ENCODE measurements at regions not wholly inside any gene's neighbourhood (a gene's known extent, or its start where the extent isn't known, plus 50 kb on each side); places are given as distances from the start of the nearest gene placed in this dataset.
"Not testable (repeated sequence)": the region's sequence is repeated elsewhere in the genome, so short reads cannot be mapped to it uniquely, and the experiment has no call there.

- H3K27ac ChIP-seq (ENCODE audit: low read depth, low read length, severe bottlenecking); H3K36me3 ChIP-seq (ENCODE audit: control insufficient read depth, insufficient read depth, low read length); H3K4me1 ChIP-seq (ENCODE audit: control insufficient read depth, insufficient read depth, low read length, poor library complexity, severe bottlenecking); H3K9me3 ChIP-seq (ENCODE audit: control insufficient read depth, low read length); H3K4me3 ChIP-seq (ENCODE audit: extremely low read depth, insufficient read depth, low read length, poor library complexity, severe bottlenecking): not testable (repeated sequence)
- WGBS, 2 experiments (ENCODE audit: insufficient coverage in 2 of 2), result 92 to 94% methylated on average over 16 to 26 of the region's 33 CpGs
Measured at GRCh38 chr10:33049963-33050920, 92.2 kb upstream of the ITGB1 start.

DNA sequence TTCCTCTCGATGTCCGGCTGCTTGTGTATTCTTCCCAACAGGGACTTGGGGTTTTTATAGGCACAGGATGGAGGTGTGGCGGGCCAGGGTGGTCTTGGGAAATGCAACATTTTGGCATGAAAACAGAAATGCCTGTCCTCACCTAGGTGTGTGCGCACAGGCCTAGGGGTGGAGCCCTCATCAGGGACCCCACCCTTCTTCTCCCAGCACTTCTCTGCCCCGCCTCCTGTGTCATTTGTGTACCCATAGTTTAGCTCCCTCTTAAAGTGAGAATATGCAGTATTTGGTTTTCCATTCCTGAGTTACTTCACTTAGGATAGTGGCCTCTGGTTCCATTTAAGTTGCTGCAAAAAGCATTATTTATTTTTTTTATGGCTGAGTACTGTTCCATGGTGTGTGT, 90.2 kb upstream of the ITGB1 start:
- no peaks in the 10 kb centered on the region for H3K36me3 ChIP-seq (ENCODE audit: control insufficient read depth, insufficient read depth, low read length)
- no peaks in the 10 kb centered on the region for H3K9me3 ChIP-seq (ENCODE audit: control insufficient read depth, low read length)
- H3K27ac ChIP-seq (ENCODE audit: low read depth, low read length, severe bottlenecking), result no peak overlapping the region
- no peak overlapping the region for H3K4me3 ChIP-seq (ENCODE audit: extremely low read depth, insufficient read depth, low read length, poor library complexity, severe bottlenecking)
- 94 to 100% methylated on average over 1 to 4 of the region's 5 CpGs for WGBS, 2 experiments (ENCODE audit: insufficient coverage in 2 of 2)
- no peaks in the 10 kb centered on the region for H3K4me1 ChIP-seq (ENCODE audit: control insufficient read depth, insufficient read depth, low read length, poor library complexity, severe bottlenecking)

- no peak overlapping the region for H3K27ac ChIP-seq (ENCODE audit: low read depth, low read length, severe bottlenecking)
- no peaks in the 10 kb centered on the region for H3K4me1 ChIP-seq (ENCODE audit: control insufficient read depth, insufficient read depth, low read length, poor library complexity, severe bottlenecking)
- H3K36me3 ChIP-seq (ENCODE audit: control insufficient read depth, insufficient read depth, low read length), result no peaks in the 10 kb centered on the region
- H3K4me3 ChIP-seq (ENCODE audit: extremely low read depth, insufficient read depth, low read length, poor library complexity, severe bottlenecking), result no peak overlapping the region
- no peaks in the 10 kb centered on the region for H3K9me3 ChIP-seq (ENCODE audit: control insufficient read depth, low read length)
- WGBS, 2 experiments (ENCODE audit: insufficient coverage in 2 of 2), result no CpG with 5 or more reads among the region's 1 CpG
Measured at GRCh38 chr10:33047655-33048054, 89.6 kb upstream of the ITGB1 start.

DNA sequence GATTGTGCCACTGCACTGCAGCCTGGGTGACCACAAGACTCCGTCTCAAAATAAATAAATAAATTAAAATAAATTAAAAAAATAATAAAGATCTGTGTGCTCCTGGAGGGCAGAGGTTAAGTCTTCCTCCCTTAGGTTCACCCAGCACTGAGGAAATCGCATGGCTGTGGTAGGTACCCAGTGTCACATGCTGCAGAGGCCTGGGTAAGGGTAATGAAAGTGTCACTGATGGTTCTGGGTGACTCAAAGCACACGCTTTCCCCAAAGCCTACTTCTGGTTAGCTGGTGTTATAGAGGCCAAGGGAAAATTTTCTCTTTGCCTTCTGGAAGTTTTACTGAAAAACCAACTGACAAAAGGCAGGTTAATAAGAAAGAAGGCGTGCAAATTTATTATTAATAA, 88.8 kb upstream of the ITGB1 start:
- no peak overlapping the region for H3K27ac ChIP-seq (ENCODE audit: low read depth, low read length, severe bottlenecking)
- no peaks in the 10 kb centered on the region for H3K9me3 ChIP-seq (ENCODE audit: control insufficient read depth, low read length)
- no peaks in the 10 kb centered on the region for H3K36me3 ChIP-seq (ENCODE audit: control insufficient read depth, insufficient read depth, low read length)
- no peak overlapping the region for H3K4me3 ChIP-seq (ENCODE audit: extremely low read depth, insufficient read depth, low read length, poor library complexity, severe bottlenecking)
- WGBS, 2 experiments (ENCODE audit: insufficient coverage in 2 of 2), result 100% methylated on average over 1 of the region's 4 CpGs; no CpG with 5 or more reads in 1 of the 2 experiments
- H3K4me1 ChIP-seq (ENCODE audit: control insufficient read depth, insufficient read depth, low read length, poor library complexity, severe bottlenecking), result no peaks in the 10 kb centered on the region

- Histone ChIP-seq H3K27ac (ENCODE audit: low read depth, low read length, severe bottlenecking) (no peak overlapping the region), H3K4me3 (ENCODE audit: extremely low read depth, insufficient read depth, low read length, poor library complexity, severe bottlenecking) (no peak overlapping the region)
- WGBS, 2 experiments (ENCODE audit: insufficient coverage in 2 of 2), result 91 to 100% methylated on average over 1 of the region's 2 CpGs
Measured at GRCh38 chr10:33045421-33045820, 87.4 kb upstream of the ITGB1 start.

GRCh38 chr10:33042565-33042964, 84.5 kb upstream of the ITGB1 start:
- Histone ChIP-seq H3K4me3 (ENCODE audit: extremely low read depth, insufficient read depth, low read length, poor library complexity, severe bottlenecking) (no peak overlapping the region), H3K4me1 (ENCODE audit: control insufficient read depth, insufficient read depth, low read length, poor library complexity, severe bottlenecking) (no peaks in the 10 kb centered on the region), H3K36me3 (ENCODE audit: control insufficient read depth, insufficient read depth, low read length) (no peaks in the 10 kb centered on the region), H3K27ac (ENCODE audit: low read depth, low read length, severe bottlenecking) (no peak overlapping the region), H3K9me3 (ENCODE audit: control insufficient read depth, low read length) (peaks cover 2% of the 10 kb centered on the region)
- WGBS, 2 experiments (ENCODE audit: insufficient coverage in 2 of 2), result 95 to 100% methylated on average over 1 to 2 of the region's 2 CpGs

More at GRCh38 chr10:33045421-33045820, 87.4 kb upstream of the ITGB1 start:
- Histone ChIP-seq H3K36me3 (ENCODE audit: control insufficient read depth, insufficient read depth, low read length) (no peaks in the 10 kb centered on the region), H3K9me3 (ENCODE audit: control insufficient read depth, low read length) (no peaks in the 10 kb centered on the region), H3K4me1 (ENCODE audit: control insufficient read depth, insufficient read depth, low read length, poor library complexity, severe bottlenecking) (no peaks in the 10 kb centered on the region)

- no peaks in the 10 kb centered on the region for H3K36me3 ChIP-seq (ENCODE audit: control insufficient read depth, insufficient read depth, low read length)
- no peak overlapping the region for H3K27ac ChIP-seq (ENCODE audit: low read depth, low read length, severe bottlenecking)
- H3K4me3 ChIP-seq (ENCODE audit: extremely low read depth, insufficient read depth, low read length, poor library complexity, severe bottlenecking), result no peak overlapping the region
- WGBS, 2 experiments (ENCODE audit: insufficient coverage in 2 of 2), result 13 to 20% methylated on average over 1 of the region's 3 CpGs
- H3K4me1 ChIP-seq (ENCODE audit: control insufficient read depth, insufficient read depth, low read length, poor library complexity, severe bottlenecking), result no peaks in the 10 kb centered on the region
- peaks cover 7% of the 10 kb centered on the region for H3K9me3 ChIP-seq (ENCODE audit: control insufficient read depth, low read length)
Measured at GRCh38 chr10:33041783-33042437, 83.9 kb upstream of the ITGB1 start.

- Histone ChIP-seq H3K4me1 (ENCODE audit: control insufficient read depth, insufficient read depth, low read length, poor library complexity, severe bottlenecking) (no peaks in the 10 kb centered on the region), H3K27ac (ENCODE audit: low read depth, low read length, severe bottlenecking) (no peak overlapping the region)
- no CpG with 5 or more reads among the region's 1 CpG for WGBS, 2 experiments (ENCODE audit: insufficient coverage in 2 of 2)
Measured at GRCh38 chr10:33040436-33040835, 82.4 kb upstream of the ITGB1 start.

DNA sequence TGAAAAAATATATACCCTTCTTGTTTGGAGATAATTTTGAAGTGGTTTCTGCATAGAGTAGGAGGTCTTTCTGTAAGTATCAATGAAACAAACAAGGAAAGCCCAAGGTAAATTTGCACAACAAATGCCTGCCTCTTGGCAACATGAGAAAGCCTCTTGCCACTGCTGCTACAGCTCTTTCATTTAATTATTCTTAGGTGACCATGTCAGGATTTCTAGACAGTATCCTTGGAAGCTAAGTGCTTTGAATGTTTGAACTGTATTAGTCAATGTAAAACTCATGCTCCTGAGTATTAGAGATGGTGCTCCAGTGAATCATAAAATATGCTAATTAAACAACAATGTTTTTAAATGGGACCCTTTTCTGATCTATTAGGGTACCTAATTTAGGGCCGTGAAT, 81.2 kb upstream of the ITGB1 start:
- no peak overlapping the region for H3K4me3 ChIP-seq (ENCODE audit: extremely low read depth, insufficient read depth, low read length, poor library complexity, severe bottlenecking)
- WGBS, 2 experiments (ENCODE audit: insufficient coverage in 2 of 2), result 80% methylated on average over 1 of the region's 1 CpG; no CpG with 5 or more reads in 1 of the 2 experiments
- H3K4me1 ChIP-seq (ENCODE audit: control insufficient read depth, insufficient read depth, low read length, poor library complexity, severe bottlenecking), result no peaks in the 10 kb centered on the region

More at GRCh38 chr10:33040436-33040835, 82.4 kb upstream of the ITGB1 start:
- H3K36me3 ChIP-seq (ENCODE audit: control insufficient read depth, insufficient read depth, low read length), result no peaks in the 10 kb centered on the region
- H3K9me3 ChIP-seq (ENCODE audit: control insufficient read depth, low read length), result peaks cover 9% of the 10 kb centered on the region
- no peak overlapping the region for H3K4me3 ChIP-seq (ENCODE audit: extremely low read depth, insufficient read depth, low read length, poor library complexity, severe bottlenecking)

DNA sequence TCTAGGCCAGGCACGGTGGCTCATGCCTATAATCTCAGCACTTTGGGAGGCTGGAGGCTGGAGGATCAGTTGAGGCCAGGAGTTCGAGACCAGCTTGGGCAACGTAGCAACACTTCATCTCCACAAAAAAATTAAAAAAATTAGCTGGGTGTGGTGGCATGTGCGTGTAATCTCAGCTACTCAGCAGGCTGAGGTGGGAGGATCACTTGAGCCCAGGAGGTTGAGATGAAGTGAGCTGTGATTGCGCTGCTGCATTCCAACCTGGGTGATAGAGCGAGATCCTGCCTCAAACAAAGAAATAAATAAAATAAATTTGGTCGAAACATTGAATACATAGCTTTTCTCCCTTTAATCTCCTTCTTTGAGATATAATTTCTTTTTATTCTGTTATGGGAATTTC, 80.6 kb upstream of the ITGB1 start:
- Histone ChIP-seq H3K4me3 (ENCODE audit: extremely low read depth, insufficient read depth, low read length, poor library complexity, severe bottlenecking) (no peak overlapping the region), H3K36me3 (ENCODE audit: control insufficient read depth, insufficient read depth, low read length) (no peaks in the 10 kb centered on the region), H3K9me3 (ENCODE audit: control insufficient read depth, low read length) (peaks cover 9% of the 10 kb centered on the region), H3K4me1 (ENCODE audit: control insufficient read depth, insufficient read depth, low read length, poor library complexity, severe bottlenecking) (no peaks in the 10 kb centered on the region), H3K27ac (ENCODE audit: low read depth, low read length, severe bottlenecking) (no peak overlapping the region)
- 100% methylated on average over 1 of the region's 7 CpGs; no CpG with 5 or more reads in 1 of the 2 experiments for WGBS, 2 experiments (ENCODE audit: insufficient coverage in 2 of 2)

More for the DNA sequence above, 81.2 kb upstream of the ITGB1 start:
- Histone ChIP-seq H3K9me3 (ENCODE audit: control insufficient read depth, low read length) (peaks cover 9% of the 10 kb centered on the region), H3K27ac (ENCODE audit: low read depth, low read length, severe bottlenecking) (no peak overlapping the region), H3K36me3 (ENCODE audit: control insufficient read depth, insufficient read depth, low read length) (no peaks in the 10 kb centered on the region)

Measured in mesodermal cell (in vitro differentiated cells).